AG04450 (cell line): ENCODE measurements at regions not wholly inside any gene's neighbourhood (a gene's known extent, or its start where the extent isn't known, plus 50 kb on each side); places are given as distances from the start of the nearest gene placed in this dataset.

Source experiments
- CTCF ChIA-PET: fragments of 300-600, 350-600 bp; formaldehyde crosslinking; extraction: SDS; loops from one replicate; lab custom pipeline; 2022; ENCODE audit warnings: antibody characterized with exemption, inconsistent platforms; lab: Charles Lee
- POLR2A ChIA-PET: fragments of 350-600 bp; formaldehyde crosslinking; extraction: SDS; loops from one replicate; lab custom pipeline; 2021; ENCODE audit warnings: antibody characterized with exemption, inconsistent platforms; lab: Yijun Ruan, JAX
- DNase-seq: peaks from one replicate; pipeline ENCODE4 v3.0.0-alpha.2; 2011; ENCODE audit warnings: low read depth, low spot score
- H3K27ac ChIP-seq: one replicate; pipeline ENCODE4 v1.5.1; 2012; ENCODE audit warnings: low read depth, low read length, control low read depth
- H3K27me3 ChIP-seq: one replicate; pipeline ENCODE4 v1.6.0; 2012; ENCODE audit warnings: low read length; ENCODE audit not compliant: control insufficient read depth, insufficient read depth
- H3K4me3 ChIP-seq: 2 replicates; pipeline ENCODE4 v1.5.1; 2011; ENCODE audit warnings: mild to moderate bottlenecking, low read depth, low read length, control low read depth
- H3K9me3 ChIP-seq: 2 replicates; pipeline ENCODE4 v1.5.1; 2012; ENCODE audit warnings: low read length; ENCODE audit not compliant: control insufficient read depth, insufficient read depth
- CTCF ChIP-seq: IDR thresholded peaks from 2 replicates; pipeline ENCODE4 v1.5.1; 2011; ENCODE audit warnings: low read depth, low read length, control low read depth, inconsistent platforms

- no peaks in the 10 kb centered on the region for H3K9me3 ChIP-seq
- H3K27ac ChIP-seq = no peak overlapping the region
- TF ChIP-seq CTCF = no peak
- ChIA-PET CTCF (no interaction called here), POLR2A (no interaction called here)
- H3K27me3 ChIP-seq = no peaks in the 10 kb centered on the region
- DNase-seq = no peak
- H3K4me3 ChIP-seq = no peak overlapping the region
Measured at GRCh38 chrX:78387364-78387763, 60.0 kb upstream of the CYSLTR1 start.

DNA sequence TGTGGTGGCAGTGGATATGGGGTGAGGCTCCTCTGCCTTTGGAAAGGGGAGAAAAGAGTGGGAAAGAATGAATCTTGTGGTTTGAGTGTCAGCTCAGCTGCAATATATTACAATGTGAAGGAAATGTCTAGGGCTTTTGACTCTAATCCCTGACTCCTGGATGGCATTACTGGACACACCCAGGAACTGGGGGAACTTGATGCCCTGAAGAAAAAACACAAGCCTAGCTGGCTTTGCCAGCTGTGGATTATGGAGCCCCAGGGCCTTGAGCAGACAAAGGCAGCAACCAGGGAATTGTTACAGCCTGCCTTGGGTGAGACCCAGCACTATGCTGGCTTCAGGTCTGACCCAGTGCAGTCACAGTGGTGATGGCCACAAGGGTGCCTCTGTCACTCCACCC, 57.1 kb upstream of the CYSLTR1 start:
- DNase-seq = no peak
- TF ChIP-seq CTCF = no peak
- Histone ChIP-seq H3K27ac (no peak overlapping the region), H3K27me3 (no peaks in the 10 kb centered on the region), H3K4me3 (no peak overlapping the region), H3K9me3 (no peaks in the 10 kb centered on the region)
- ChIA-PET POLR2A (no interaction called here), CTCF (no interaction called here)

GRCh38 chrX:78383594-78383993, 56.2 kb upstream of the CYSLTR1 start:
- no peak for TF ChIP-seq CTCF
- no peaks in the 10 kb centered on the region for H3K27me3 ChIP-seq
- POLR2A ChIA-PET = no interaction called here
- H3K9me3 ChIP-seq = no peaks in the 10 kb centered on the region
- no peak overlapping the region for H3K4me3 ChIP-seq
- CTCF ChIA-PET = no interaction called here
- no peak for DNase-seq
- no peak overlapping the region for H3K27ac ChIP-seq

- Histone ChIP-seq H3K27me3 (no peaks in the 10 kb centered on the region), H3K9me3 (no peaks in the 10 kb centered on the region), H3K4me3 (no peak overlapping the region), H3K27ac (no peak overlapping the region)
- ChIA-PET POLR2A (no interaction called here), CTCF (no interaction called here)
- no peak for DNase-seq
- TF ChIP-seq CTCF = no peak
Measured at GRCh38 chrX:78378476-78379115, 51.2 kb upstream of the CYSLTR1 start.
